Mesenchymal stem cell (in vitro differentiated cells and primary cell): ENCODE measurements at regions not wholly inside any gene's neighbourhood (a gene's known extent, or its start where the extent isn't known, plus 50 kb on each side); places are given as distances from the start of the nearest gene placed in this dataset.
"Not testable (repeated sequence)": the region's sequence is repeated elsewhere in the genome, so short reads cannot be mapped to it uniquely, and the experiment has no call there.

Experiments used
- DNase-seq: peaks from one replicate; pipeline ENCODE4 v3.0.0-alpha.2; 2013
- H2AFZ ChIP-seq: one replicate; pipeline ENCODE4 v1.6.1; 2013; ENCODE audit warnings: low read depth, mild to moderate bottlenecking, control low read depth, inconsistent platforms, low read length, moderate library complexity
- H2AK5ac ChIP-seq: 2 replicates; pipeline ENCODE4 v1.6.1; 2013; ENCODE audit warnings: low read length, moderate library complexity, mild to moderate bottlenecking, inconsistent platforms; ENCODE audit not compliant: severe bottlenecking
- H2BK120ac ChIP-seq: one replicate; pipeline ENCODE4 v1.6.1; 2013; ENCODE audit warnings: low read depth, mild to moderate bottlenecking, inconsistent platforms, low read length, moderate library complexity
- H2BK12ac ChIP-seq, 2 experiments: one replicate each; pipeline ENCODE4 v1.6.1; 2013; ENCODE audit warnings: inconsistent platforms in 2 of 2, low read length in 2 of 2, mild to moderate bottlenecking in 2 of 2, moderate library complexity in 2 of 2, control low read depth in 1 of 2
- H2BK15ac ChIP-seq: one replicate; pipeline ENCODE4 v1.6.1; 2013; ENCODE audit warnings: mild to moderate bottlenecking, low read depth, inconsistent platforms; ENCODE audit not compliant: poor library complexity, severe bottlenecking
- H2BK5ac ChIP-seq: 2 replicates; pipeline ENCODE4 v1.6.1; 2013; ENCODE audit warnings: low read depth, mild to moderate bottlenecking, low read length, control low read depth, inconsistent platforms; ENCODE audit not compliant: poor library complexity, severe bottlenecking
- H3K14ac ChIP-seq, 2 experiments: one replicate each; pipeline ENCODE4 v1.6.1; 2013; ENCODE audit warnings: inconsistent platforms in 2 of 2, low read length in 2 of 2, control low read depth in 1 of 2, mild to moderate bottlenecking in 1 of 2, moderate library complexity in 1 of 2
- H3K18ac ChIP-seq, 2 experiments: one replicate each; pipeline ENCODE4 v1.6.1; 2013; ENCODE audit warnings: inconsistent platforms in 2 of 2, low read length in 2 of 2, control low read depth in 1 of 2, low read depth in 1 of 2, mild to moderate bottlenecking in 1 of 2
- H3K23ac ChIP-seq, 2 experiments: one replicate each; pipeline ENCODE4 v1.6.1; 2013; ENCODE audit warnings: inconsistent platforms in 2 of 2, low read length in 2 of 2, mild to moderate bottlenecking in 2 of 2, moderate library complexity in 2 of 2, control low read depth in 1 of 2
- H3K27ac ChIP-seq: 2 replicates; pipeline ENCODE4 v1.5.1; 2013; ENCODE audit warnings: mild to moderate bottlenecking, moderate library complexity, low read length, control low read depth, inconsistent platforms; ENCODE audit not compliant: poor library complexity, severe bottlenecking
- H3K27me3 ChIP-seq, 2 experiments: 2 replicates each; pipeline versions ENCODE4 v1.6.1 to v1.7.0; 2013; ENCODE audit warnings: low read length in 2 of 2, mild to moderate bottlenecking in 2 of 2, moderate library complexity in 2 of 2, control low read depth in 1 of 2, inconsistent platforms in 1 of 2; ENCODE audit not compliant: control insufficient read depth in 1 of 2, insufficient read depth in 1 of 2
- H3K36me3 ChIP-seq, 2 experiments: 2 replicates each; pipeline versions ENCODE4 v1.6.1 to v1.7.0; 2013; ENCODE audit warnings: low read length in 2 of 2, control low read depth in 1 of 2, inconsistent platforms in 1 of 2, low read depth in 1 of 2, mild to moderate bottlenecking in 1 of 2; ENCODE audit not compliant: insufficient read depth in 2 of 2, control insufficient read depth in 1 of 2
- H3K4ac ChIP-seq, 2 experiments: one replicate each; pipeline ENCODE4 v1.6.1; 2013; ENCODE audit warnings: inconsistent platforms in 2 of 2, low read length in 2 of 2, mild to moderate bottlenecking in 2 of 2, moderate library complexity in 2 of 2, control low read depth in 1 of 2, low read depth in 1 of 2
- H3K4me1 ChIP-seq: 2 replicates; pipeline ENCODE4 v1.6.1; 2013; ENCODE audit warnings: low read depth, low read length, control low read depth; ENCODE audit not compliant: control insufficient read depth, insufficient read depth
- H3K4me2 ChIP-seq: 2 replicates; pipeline ENCODE4 v1.6.1; 2013; ENCODE audit warnings: low read length, mild to moderate bottlenecking, inconsistent platforms; ENCODE audit not compliant: poor library complexity, severe bottlenecking
- H3K4me3 ChIP-seq, 2 experiments: 2 replicates each; pipeline versions ENCODE4 v1.5.1 to v1.7.0; 2013; ENCODE audit warnings: low read length in 2 of 2, mild to moderate bottlenecking in 2 of 2, control low read depth in 1 of 2, low read depth in 1 of 2; ENCODE audit not compliant: insufficient read depth in 1 of 2
- H3K79me1 ChIP-seq: replicated peaks from 2 replicates; pipeline ENCODE4 v1.6.1; 2013; ENCODE audit warnings: mild to moderate bottlenecking, control low read depth, low read length, inconsistent platforms; ENCODE audit not compliant: poor library complexity, severe bottlenecking
- H3K9ac ChIP-seq: 2 replicates; pipeline ENCODE4 v1.7.0; 2013; ENCODE audit warnings: mild to moderate bottlenecking, low read length, moderate library complexity
- H3K9me3 ChIP-seq: 2 replicates; pipeline ENCODE4 v1.7.0; 2013; ENCODE audit warnings: mild to moderate bottlenecking, low read length; ENCODE audit not compliant: control insufficient read depth
- H4K8ac ChIP-seq: one replicate; pipeline ENCODE4 v1.6.1; 2013; ENCODE audit warnings: inconsistent platforms, mild to moderate bottlenecking, low read length, moderate library complexity
- H4K91ac ChIP-seq: one replicate; pipeline ENCODE4 v1.6.1; 2013; ENCODE audit warnings: mild to moderate bottlenecking, low read length, inconsistent platforms
- WGBS: methylation state at CpG from one replicate; pipeline ENCODE4 v1.1.7; 2013; ENCODE audit warnings: mixed read lengths; 5-methylcytosine and 5-hydroxymethylcytosine counted together

GRCh38 chr3:16076564-16076963 lies 97.9 kb upstream of the GALNT15 start:
- H4K8ac ChIP-seq = no peak overlapping the region
- DNase-seq = no peak
- H2BK120ac ChIP-seq = no peak overlapping the region
- no peak overlapping the region for H2BK5ac ChIP-seq
- no peaks in the 10 kb centered on the region for H3K79me1 ChIP-seq
- H4K91ac ChIP-seq = no peak overlapping the region
- 100% methylated on average over 1 of the region's 2 CpGs for WGBS
- H3K4me3 ChIP-seq = no peak overlapping the region
- no peak overlapping the region for H2BK15ac ChIP-seq
- H2BK12ac ChIP-seq = peak overlapping the region in 1 of 2 experiments; percentile 4
- H3K36me3 ChIP-seq = peaks cover 0 to 4% of the 10 kb centered on the region in 2 experiments
- H3K9ac ChIP-seq = no peak overlapping the region
- H3K14ac ChIP-seq = no peak overlapping the region
- H3K27me3 ChIP-seq = no peaks in the 10 kb centered on the region
- no peak overlapping the region for H3K23ac ChIP-seq
- peaks cover 2% of the 10 kb centered on the region for H3K4me1 ChIP-seq
- no peak overlapping the region for H2AK5ac ChIP-seq
- H3K18ac ChIP-seq = no peak overlapping the region
- no peak overlapping the region for H3K4ac ChIP-seq
- H3K9me3 ChIP-seq = peaks cover 21% of the 10 kb centered on the region
- no peak overlapping the region for H3K27ac ChIP-seq
- no peak overlapping the region for H2AFZ ChIP-seq
- H3K4me2 ChIP-seq = no peak overlapping the region

GRCh38 chr3:16077146-16077545 lies 97.3 kb upstream of the GALNT15 start:
- 89% methylated on average over 3 of the region's 5 CpGs for WGBS
- Histone ChIP-seq H2BK12ac (peak overlapping the region in 1 of 2 experiments; percentile 4), H3K27ac (peak overlapping the region; percentile 65), H3K9me3 (peaks cover 26% of the 10 kb centered on the region), H2AK5ac (peak overlapping the region; percentile 8)
- not testable (repeated sequence) for H3K23ac ChIP-seq, H3K36me3 ChIP-seq, H3K79me1 ChIP-seq, H3K14ac ChIP-seq, H2BK120ac ChIP-seq, H3K18ac ChIP-seq, H2BK15ac ChIP-seq, H2BK5ac ChIP-seq, H3K9ac ChIP-seq, H3K27me3 ChIP-seq, H4K91ac ChIP-seq, H2AFZ ChIP-seq, H3K4me3 ChIP-seq, H3K4me2 ChIP-seq, H3K4ac ChIP-seq, H3K4me1 ChIP-seq, H4K8ac ChIP-seq, DNase-seq

DNA sequence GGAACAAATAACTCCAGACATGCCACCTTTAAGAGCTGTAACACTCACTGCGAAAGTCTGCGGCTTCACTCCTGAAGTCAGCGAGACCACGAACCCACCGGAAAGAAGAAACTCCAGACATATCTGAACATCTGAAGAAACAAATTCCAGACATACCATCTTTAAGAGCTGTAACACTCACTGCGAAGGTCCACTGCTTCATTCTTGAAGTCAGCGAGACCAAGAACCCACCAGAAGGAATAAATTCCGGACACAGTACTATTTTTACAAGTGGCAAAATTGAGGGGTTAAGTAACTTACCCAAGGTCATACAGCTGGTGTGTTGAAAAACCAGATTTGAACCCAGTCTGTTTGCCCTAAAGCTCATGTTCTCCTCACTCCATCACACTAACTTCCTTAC lies 96.8 kb upstream of the GALNT15 start:
- peak; percentile 65 for DNase-seq
- not testable (repeated sequence) for H2BK120ac ChIP-seq, H2AFZ ChIP-seq, H3K18ac ChIP-seq, H2BK12ac ChIP-seq, H3K23ac ChIP-seq, H3K9ac ChIP-seq, H3K4me1 ChIP-seq, H3K4ac ChIP-seq, H4K91ac ChIP-seq, H3K36me3 ChIP-seq, H2AK5ac ChIP-seq, H3K27me3 ChIP-seq, H3K4me2 ChIP-seq, H3K79me1 ChIP-seq, H4K8ac ChIP-seq, H3K4me3 ChIP-seq, H2BK5ac ChIP-seq, H3K14ac ChIP-seq
- peak overlapping the region; percentile 65 for H3K27ac ChIP-seq
- peak overlapping the region; percentile 21 for H2BK15ac ChIP-seq
- 11% methylated on average over 8 of the region's 8 CpGs for WGBS
- peaks cover 26% of the 10 kb centered on the region for H3K9me3 ChIP-seq

DNA sequence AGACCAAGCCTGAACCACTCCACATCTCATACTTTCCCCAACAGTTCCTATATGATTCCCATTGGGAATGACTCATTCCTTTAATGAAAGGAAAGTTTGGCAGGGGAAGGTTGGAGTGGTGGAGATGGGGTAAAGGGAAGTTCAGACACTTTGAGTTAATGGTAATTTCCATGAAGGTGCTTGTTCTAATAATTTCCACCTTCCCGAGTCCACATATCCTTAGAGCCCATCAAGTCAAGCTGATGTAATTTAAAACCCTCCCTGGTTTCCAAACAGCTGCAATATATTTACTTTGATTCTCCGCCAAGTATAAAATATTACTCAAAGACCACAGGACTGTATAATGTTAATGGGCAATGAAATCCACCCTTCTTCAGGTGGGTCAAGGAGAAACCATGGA lies 95.0 kb upstream of the GALNT15 start:
- Histone ChIP-seq H2BK15ac (no peak overlapping the region), H2AFZ (no peak overlapping the region)

More for the DNA sequence above, 95.0 kb upstream of the GALNT15 start:
- Histone ChIP-seq H3K4me2 (no peak overlapping the region), H3K27me3 (no peaks in the 10 kb centered on the region), H2AK5ac (no peak overlapping the region), H3K4ac (no peak overlapping the region), H3K4me1 (peaks cover 2% of the 10 kb centered on the region), H3K9ac (no peak overlapping the region), H4K91ac (no peak overlapping the region), H2BK12ac (no peak overlapping the region), H3K18ac (no peak overlapping the region), H3K79me1 (no peaks in the 10 kb centered on the region), H3K9me3 (peaks cover 26% of the 10 kb centered on the region), H2BK5ac (no peak overlapping the region), H3K23ac (no peak overlapping the region), H3K4me3 (no peak overlapping the region), H3K27ac (no peak overlapping the region), H2BK120ac (no peak overlapping the region), H4K8ac (no peak overlapping the region), H3K14ac (no peak overlapping the region), H3K36me3 (peaks cover 0 to 4% of the 10 kb centered on the region in 2 experiments)
- WGBS = 92% methylated on average over 1 of the region's 2 CpGs
- DNase-seq = no peak
